GM12878 (cell line): ENCODE measurements at regions not wholly inside any gene's neighbourhood (a gene's known extent, or its start where the extent isn't known, plus 50 kb on each side); places are given as distances from the start of the nearest gene placed in this dataset.

Experiments used
- ATAC-seq: fragments of 200-7000 bp; cut with Tn5 transposase; 3 replicates; pipeline ENCODE4 v1.9.1; 2020; ENCODE audit warnings: mild to moderate bottlenecking, moderate library complexity
- BruUV-seq: library from RNA; stranded (reverse); fragments of 400-500 nt; replicated peaks from 2 replicates; lab custom pipeline; 2021; lab: Mats Ljungman, UMichigan
- CTCF ChIA-PET: fragments of 300-600 bp; sonication (Branson Sonifier 250); formaldehyde crosslinking; extraction: SDS; loops from one replicate; lab custom pipeline; 2021; ENCODE audit warnings: inconsistent platforms; lab: Yijun Ruan, JAX
- POLR2A ChIA-PET: fragments of 350-600 bp; formaldehyde crosslinking; extraction: SDS; loops from one replicate; lab custom pipeline; 2021; ENCODE audit warnings: inconsistent platforms; lab: Charles Lee
- RAD21 ChIA-PET: fragments of 300-600 bp; sonication (Branson Sonifier 250); formaldehyde crosslinking; loops from one replicate; lab custom pipeline; 2023; ENCODE audit warnings: antibody characterized with exemption; ENCODE audit not compliant: unreplicated experiment; lab: Charles Lee
- SMC1A ChIA-PET: fragments of 300-600 bp; sonication (Branson Sonifier 250); formaldehyde crosslinking; loops from one replicate; lab custom pipeline; 2023; ENCODE audit not compliant: unreplicated experiment, uncharacterized antibody; lab: Charles Lee
- DNase-seq: peaks from one replicate; pipeline ENCODE4 v3.0.0-alpha.2; 2011; ENCODE audit warnings: low read depth, low spot score
- FAIRE-seq: peaks from 3 replicates; lab custom pipeline; 2011; peaks lifted over from hg19 to GRCh38; lab: Jason Lieb, UNC
- H2AFZ ChIP-seq: 2 replicates; pipeline ENCODE4 v1.6.0; 2011; ENCODE audit warnings: low read depth, low read length, control low read depth; ENCODE audit not compliant: control insufficient read depth
- H3K27ac ChIP-seq: 2 replicates; pipeline ENCODE4 v1.5.1; 2011; ENCODE audit warnings: control low read depth; ENCODE audit not compliant: control insufficient read depth, insufficient read depth
- H3K27me3 ChIP-seq, 2 experiments: replicated peaks in 1 of 2; 2 replicates each; pipeline versions ENCODE4 v1.6.0 to v1.6.1; 2011; ENCODE audit warnings: low read length in 1 of 2; ENCODE audit not compliant: control insufficient read depth in 2 of 2, insufficient read depth in 2 of 2
- H3K36me3 ChIP-seq, 2 experiments: 2 replicates each; pipeline ENCODE4 v1.5.1; 2011; ENCODE audit warnings: low read length in 1 of 2; ENCODE audit not compliant: control insufficient read depth in 2 of 2, insufficient read depth in 2 of 2
- H3K4me1 ChIP-seq: 2 replicates; pipeline ENCODE4 v1.6.1; 2011; ENCODE audit warnings: mild to moderate bottlenecking, low read length, moderate library complexity, mixed read lengths; ENCODE audit not compliant: control insufficient read depth, insufficient read depth
- H3K4me2 ChIP-seq: 2 replicates; pipeline ENCODE4 v1.6.0; 2011; ENCODE audit warnings: control low read depth; ENCODE audit not compliant: control insufficient read depth, insufficient read depth
- H3K4me3 ChIP-seq: fragments of 200-600 bp; sonication (generic); 2 replicates; pipeline ENCODE4 v1.5.1; 2016
- H3K79me2 ChIP-seq: 2 replicates; pipeline ENCODE4 v1.6.0; 2011; ENCODE audit warnings: low read length; ENCODE audit not compliant: control insufficient read depth, insufficient read depth
- H3K9ac ChIP-seq: 2 replicates; pipeline ENCODE4 v1.8.0; 2011; ENCODE audit warnings: low read length, control low read depth, mixed read lengths; ENCODE audit not compliant: control insufficient read depth, insufficient read depth
- H3K9me3 ChIP-seq: replicated peaks from 3 replicates; pipeline ENCODE4 v1.5.1; 2011; ENCODE audit warnings: mild to moderate bottlenecking, low read length; ENCODE audit not compliant: control insufficient read depth, insufficient read depth
- H4K20me1 ChIP-seq: 2 replicates; pipeline ENCODE4 v1.6.0; 2011; ENCODE audit not compliant: control insufficient read depth, insufficient read depth
- DPF2 ChIP-seq: fragments of 450-650 bp; IDR thresholded peaks from 2 replicates; pipeline ENCODE4 v1.6.1; 2017; ENCODE audit warnings: mild to moderate bottlenecking
- KLF5 ChIP-seq: fragments of 450-650 bp; IDR thresholded peaks from 2 replicates; pipeline ENCODE4 v1.6.1; 2014; ENCODE audit warnings: mild to moderate bottlenecking; ENCODE audit not compliant: partially characterized antibody
- PKNOX1 ChIP-seq: fragments of 450-650 bp; IDR thresholded peaks from 2 replicates; pipeline ENCODE4 v1.6.1; 2016; ENCODE audit warnings: mild to moderate bottlenecking
- POU2F2 ChIP-seq: IDR thresholded peaks from 3 replicates; pipeline ENCODE4 v1.6.1; 2011; ENCODE audit warnings: low read depth, mild to moderate bottlenecking, low read length, borderline replicate concordance
- TCF3 ChIP-seq: IDR thresholded peaks from 2 replicates; pipeline ENCODE4 v1.6.1; 2012; ENCODE audit warnings: low read depth, mild to moderate bottlenecking, low read length, borderline replicate concordance; ENCODE audit not compliant: insufficient read depth
- USF1 ChIP-seq: IDR thresholded peaks from 2 replicates; pipeline ENCODE4 v1.6.1; 2011; ENCODE audit warnings: borderline replicate concordance, low read depth, mild to moderate bottlenecking, moderate library complexity, mixed read lengths, low read length; ENCODE audit not compliant: insufficient read depth; ENCODE audit errors: extremely low read length
- WGBS: methylation state at CpG from one replicate; pipeline ENCODE4 v1.1.6; 2016; ENCODE audit warnings: low lambda C conversion rate; ENCODE audit not compliant: insufficient replicate concordance, insufficient coverage; ENCODE audit errors: missing lambda C conversion rate; 5-methylcytosine and 5-hydroxymethylcytosine counted together
- in situ Hi-C: fragments of 300-500 bp; cut with MboI; formaldehyde crosslinking; loops from 9 replicates; pipeline ENCODE4 v1.14.3; 2018; ENCODE audit warnings: mixed read lengths
- intact Hi-C: fragments of 100-400 bp; cut with micrococcal nuclease; formaldehyde crosslinking; loops from one replicate; pipeline ENCODE4 v1.14.2; 2022; ENCODE audit not compliant: unreplicated experiment

GRCh38 chr17:77897741-77898301 lies 60.7 kb upstream of the TNRC6C start (continued):
- TF ChIP-seq PKNOX1 = no peak
- TF ChIP-seq TCF3 = no peak
- no peak for TF ChIP-seq KLF5
- no peak for TF ChIP-seq DPF2
- TF ChIP-seq, all 136 proteins: peak for 0

- SMC1A ChIA-PET = interaction anchor here (1.4 kb wide), 1 partner anchor 17 kb away, joined by 5 read pairs; no protein-coding TSS in a partner anchor
- intact Hi-C loops (no loop called here), in situ Hi-C loops (no loop called here)
- TF ChIP-seq USF1 = no peak
- peak; percentile 45; the same call in 1 of the 3 replicates for TF ChIP-seq POU2F2
- no peak for ATAC-seq
- no TSS peak for BruUV-seq
- no peaks in the 10 kb centered on the region for H3K36me3 ChIP-seq
- no peaks in the 10 kb centered on the region; a peak in 2 of 4 replicates for H3K27me3 ChIP-seq
- H3K27ac ChIP-seq = no peak overlapping the region
- H3K79me2 ChIP-seq = no peaks in the 10 kb centered on the region
- WGBS = 19% methylated on average over 18 of the region's 18 CpGs
- no peak overlapping the region for H3K9ac ChIP-seq
- POLR2A ChIA-PET = no interaction called here
- no peaks in the 10 kb centered on the region for H3K9me3 ChIP-seq
- no peaks in the 10 kb centered on the region for H4K20me1 ChIP-seq
- H3K4me1 ChIP-seq = no peaks in the 10 kb centered on the region
- no peak overlapping the region for H3K4me3 ChIP-seq
- no peak for FAIRE-seq
- no peak for DNase-seq
- RAD21 ChIA-PET = no interaction called here
- CTCF ChIA-PET = interaction anchor here (0.6 to 0.9 kb wide), 2 partner anchors 12 to 57 kb away, joined by 3 read pairs; no protein-coding TSS in a partner anchor
- no peak overlapping the region for H3K4me2 ChIP-seq
- no peak overlapping the region for H2AFZ ChIP-seq
These were observed 59.7 kb upstream of the TNRC6C start for GRCh38 chr17:77898521-77899434.
